ENCODE measurements at regions not wholly inside any gene's neighbourhood (a gene's known extent, or its start where the extent isn't known, plus 50 kb on each side); places are given as distances from the start of the nearest gene placed in this dataset.
"Not testable (repeated sequence)": the region's sequence is repeated elsewhere in the genome, so short reads cannot be mapped to it uniquely, and the experiment has no call there.

DNA sequence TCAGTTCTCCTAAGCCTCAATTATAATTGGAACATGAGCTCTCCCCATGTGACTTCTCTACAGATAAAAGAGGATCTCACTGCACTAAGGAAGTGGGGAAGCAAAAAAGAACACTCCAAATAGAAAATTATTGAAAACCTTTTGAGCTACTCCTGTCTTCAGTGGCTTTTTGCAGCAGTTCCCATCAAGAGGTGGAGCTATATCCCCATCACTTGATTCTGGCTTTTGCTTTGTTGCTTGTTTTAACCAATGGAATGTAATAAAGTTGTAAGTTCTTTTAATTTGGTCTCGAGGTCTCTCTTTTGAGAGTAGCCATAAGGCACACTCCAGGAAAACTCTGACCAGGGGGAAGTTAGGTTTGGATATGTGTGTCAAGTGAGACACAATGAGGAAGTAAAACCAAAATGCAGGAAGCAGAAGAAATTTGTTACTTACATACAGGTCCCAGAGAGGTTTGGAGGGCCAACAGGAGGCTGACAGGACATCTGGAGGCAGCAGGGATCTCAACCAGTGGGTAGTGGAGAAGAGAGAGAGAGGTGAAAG lies 569.4 kb downstream of the HTR7 start:
- DNase-seq, result no peak

DNA sequence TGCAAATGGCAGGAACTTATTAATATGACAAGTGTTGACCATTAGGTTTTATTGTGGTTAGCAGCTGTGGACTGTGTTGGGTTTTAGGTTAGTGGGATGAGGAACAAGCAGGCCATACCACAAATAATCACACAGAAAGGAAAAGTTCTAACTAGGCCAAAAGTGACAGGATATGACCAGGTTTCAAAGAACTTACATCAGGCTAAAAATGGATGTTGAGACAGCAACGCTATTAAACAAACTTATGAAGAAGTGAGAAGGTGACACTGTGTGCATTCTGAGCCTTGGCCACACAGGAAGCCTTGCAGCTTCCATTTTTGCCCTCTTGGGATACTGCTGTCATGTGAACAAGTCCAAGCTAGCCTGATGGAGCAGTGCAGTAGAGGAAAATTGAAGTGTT lies 568.8 kb downstream of the HTR7 start:
- no peak for DNase-seq

DNA sequence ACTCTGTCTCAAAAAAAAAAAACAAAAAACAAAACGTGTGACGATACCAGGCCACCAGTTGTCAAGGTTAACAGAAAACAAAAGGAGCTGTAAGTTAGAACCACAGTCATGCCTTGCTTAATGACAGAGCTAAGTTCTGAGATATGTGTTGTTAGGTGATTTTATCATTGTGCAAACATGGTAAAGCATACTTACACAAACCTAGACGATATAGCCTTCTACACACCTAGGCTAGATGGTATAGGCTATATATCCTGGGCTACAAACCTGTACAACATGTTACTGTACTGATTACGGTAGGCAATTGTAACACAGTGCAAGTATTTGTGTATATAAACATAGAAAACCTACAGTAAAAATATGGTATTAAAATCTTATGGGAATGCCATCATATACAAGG lies 564.2 kb downstream of the HTR7 start:
- DNase-seq, result no peak

DNA sequence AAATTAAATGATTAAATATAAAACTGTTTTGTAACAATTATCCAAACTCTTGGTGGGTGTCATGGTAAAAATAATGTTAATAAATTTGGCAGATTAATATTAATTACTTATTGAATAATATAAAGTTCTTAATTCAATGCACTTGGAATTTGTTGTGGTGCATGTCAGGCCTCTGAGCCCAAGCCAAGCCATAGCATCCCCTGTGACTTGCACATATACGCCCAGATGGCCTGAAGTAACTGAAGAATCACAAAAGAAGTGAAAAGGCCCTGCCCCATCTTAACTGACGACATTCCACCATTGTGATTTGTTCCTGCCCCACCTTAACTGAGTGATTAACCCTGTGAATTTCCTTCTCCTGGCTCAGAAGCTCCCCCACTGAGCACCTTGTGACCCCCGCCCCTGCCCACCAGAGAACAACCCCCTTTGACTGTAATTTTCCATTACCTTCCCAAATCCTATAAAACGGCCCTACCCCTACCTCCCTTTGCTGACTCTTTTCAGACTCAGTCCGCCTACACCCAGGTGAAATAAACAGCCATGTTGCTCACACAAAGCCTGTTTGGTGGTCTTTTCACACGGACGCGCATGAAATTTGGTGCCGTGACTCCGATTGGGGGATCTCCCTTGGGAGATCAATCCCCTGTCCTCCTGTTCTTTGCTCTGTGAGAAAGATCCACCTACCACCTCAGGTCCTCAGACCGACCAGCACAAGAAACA lies 562.9 kb downstream of the HTR7 start:
- DNase-seq, result not testable (repeated sequence)

DNA sequence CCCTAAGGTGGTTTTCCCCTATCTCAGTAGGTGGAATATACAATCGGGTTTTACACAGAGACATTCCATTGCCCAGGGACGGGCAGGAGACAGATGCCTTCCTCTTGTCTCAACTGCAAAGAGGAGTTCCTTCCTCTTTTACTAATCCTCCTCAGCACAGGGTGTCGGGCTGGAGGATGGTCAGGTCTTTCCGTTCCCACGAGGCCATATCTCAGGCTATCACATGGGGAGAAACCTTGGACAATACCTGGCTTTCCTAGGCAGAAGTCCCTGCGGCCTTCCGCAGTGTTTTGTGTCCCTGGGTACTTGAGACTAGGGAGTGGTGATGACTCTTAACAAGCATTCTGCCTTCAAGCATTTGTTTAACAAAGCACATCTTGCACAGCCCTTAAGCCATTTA lies 555.8 kb downstream of the HTR7 start:
- not testable (repeated sequence) for DNase-seq

DNA sequence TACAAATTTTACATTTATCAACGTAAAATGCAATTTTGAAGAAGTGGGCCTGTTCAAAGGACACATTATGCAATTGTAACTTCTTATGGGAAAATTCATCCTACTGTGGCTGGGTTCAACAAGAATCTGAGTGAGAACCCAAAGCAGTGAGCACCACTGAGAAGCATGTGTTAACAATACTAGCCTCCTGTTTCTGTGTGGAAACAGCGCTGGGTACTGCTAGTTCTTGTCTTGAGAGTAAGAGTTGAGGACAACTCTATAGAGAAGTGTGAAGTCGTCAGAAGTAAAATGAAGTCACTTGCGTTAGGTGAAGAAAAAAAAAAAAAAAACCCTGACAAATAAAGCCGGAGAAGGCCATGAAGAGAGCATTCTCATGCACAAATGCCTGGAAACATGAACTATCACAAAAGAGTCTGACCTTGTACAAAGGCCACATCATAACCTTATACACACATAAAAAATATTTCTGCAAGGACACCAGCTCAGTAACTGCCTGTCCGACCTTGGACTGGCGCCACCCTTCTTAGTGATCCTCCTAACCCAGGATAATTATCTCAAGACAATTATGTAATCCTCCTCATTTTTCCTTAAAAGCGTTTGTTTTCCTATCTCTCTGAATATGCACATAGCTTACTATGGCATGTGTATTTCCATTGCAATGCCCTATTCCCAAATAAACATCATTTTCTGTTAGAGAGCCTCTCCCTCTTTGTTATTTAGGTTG lies 554.9 kb downstream of the HTR7 start:
- DNase-seq, result no peak

DNA sequence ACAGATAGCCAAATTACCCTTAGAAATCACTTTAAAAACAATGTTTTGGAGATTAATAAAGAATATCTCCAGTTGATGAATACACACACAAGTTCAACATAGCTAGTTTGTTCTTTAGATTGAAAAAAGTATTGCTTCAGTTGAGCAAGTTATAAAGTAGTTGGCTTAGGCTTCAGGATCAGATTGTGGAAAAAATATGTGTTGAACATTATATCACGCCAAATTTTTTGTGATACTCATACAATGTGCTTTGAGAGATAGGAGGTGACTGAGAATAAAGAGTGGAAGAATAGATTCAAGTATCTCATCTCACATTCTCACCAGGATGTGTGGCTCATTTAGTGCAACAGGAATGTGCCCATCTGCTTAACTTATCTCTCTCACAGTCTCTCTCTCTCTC lies 553.3 kb downstream of the HTR7 start:
- DNase-seq, result no peak

DNA sequence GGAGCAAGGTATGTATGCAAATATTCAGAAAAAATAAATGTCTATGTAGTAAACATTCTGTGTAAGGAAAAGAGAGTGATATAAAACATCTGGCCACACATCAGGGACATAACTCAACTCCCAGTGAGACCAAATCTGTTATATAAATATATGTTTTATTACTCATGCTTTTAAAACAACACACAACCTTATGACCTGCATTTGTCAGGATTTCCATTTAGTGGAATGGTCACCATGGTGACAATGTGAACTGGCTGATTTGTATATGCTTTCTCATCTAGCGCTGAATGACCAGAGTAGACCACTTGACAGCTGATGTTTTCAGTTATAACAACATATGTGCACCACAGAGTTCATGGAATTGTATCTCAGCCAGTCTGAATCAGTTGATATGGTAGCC lies 551.7 kb downstream of the HTR7 start:
- no peak for DNase-seq

DNA sequence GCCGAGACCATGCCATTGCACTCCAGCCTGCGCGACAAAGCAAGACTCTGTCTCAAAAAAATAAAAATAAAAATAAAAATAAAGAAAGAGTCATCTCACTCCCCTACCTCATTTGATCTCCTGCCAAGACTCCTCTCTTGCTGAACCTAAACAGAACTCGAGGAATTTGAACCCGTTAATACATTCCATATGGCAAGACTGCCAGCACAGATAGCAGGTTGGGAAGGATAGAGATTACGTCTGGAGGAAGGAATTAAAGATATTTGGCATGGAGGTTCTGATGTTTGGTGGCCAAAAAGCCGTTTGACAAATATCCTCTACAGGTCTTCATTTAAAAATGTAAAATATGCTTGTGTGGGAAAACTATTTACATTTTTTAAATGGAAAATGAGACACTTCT lies 549.6 kb downstream of the HTR7 start:
- peak in 1 of 2 experiments; percentile 51 for DNase-seq

DNA sequence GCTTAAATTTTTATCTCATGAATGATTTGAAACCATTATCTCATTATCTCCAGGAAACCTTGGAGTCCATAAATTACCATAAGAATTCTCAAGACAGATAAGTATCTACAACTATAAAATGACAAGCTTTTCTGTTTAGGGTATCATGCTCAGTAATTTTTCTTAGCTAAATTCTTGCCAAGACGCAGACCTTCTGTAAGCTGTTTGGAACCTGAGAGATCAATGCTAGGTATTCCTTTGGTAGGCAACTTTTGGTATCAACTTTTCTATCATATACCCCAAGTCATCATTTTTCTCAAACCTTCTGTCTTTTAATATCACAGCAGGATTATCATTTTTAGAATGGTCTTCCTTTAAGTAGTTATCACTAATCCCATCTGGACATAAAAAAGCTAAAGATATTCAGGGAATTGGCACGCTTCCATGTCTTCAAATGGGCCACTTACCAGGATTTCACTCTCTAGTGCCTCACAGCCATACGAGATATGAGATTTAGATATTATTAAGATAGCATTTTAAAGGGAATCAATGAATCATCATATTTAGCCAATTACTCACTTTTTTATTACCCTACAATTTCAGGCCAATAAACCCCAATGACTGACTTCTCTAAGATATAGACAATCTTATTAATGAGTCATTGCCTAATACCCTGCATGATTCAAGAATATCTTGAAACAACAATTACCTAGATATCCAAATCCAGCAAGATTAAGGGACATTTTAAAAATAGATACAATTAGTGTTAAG lies 544.1 kb downstream of the HTR7 start:
- peak in 1 of 2 experiments; percentile 7 for DNase-seq

DNA sequence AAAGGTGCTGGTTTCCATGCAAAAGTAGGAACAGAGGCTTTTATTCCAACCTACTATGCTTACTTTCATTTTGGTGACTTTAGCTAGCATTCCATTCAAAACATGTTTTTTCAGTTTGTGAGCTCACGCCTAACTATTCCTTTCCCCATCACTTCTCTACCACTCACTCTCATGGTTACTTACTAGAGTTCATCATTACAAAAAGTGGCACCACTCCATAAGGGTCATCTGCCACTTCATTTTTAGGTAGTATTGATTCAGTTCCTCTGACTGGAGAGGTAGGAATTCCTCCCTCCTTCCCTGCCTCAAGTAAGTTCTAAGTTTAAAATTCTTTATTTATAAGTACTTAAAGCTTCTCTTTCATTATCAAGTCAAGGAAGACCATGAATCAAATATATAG lies 543.1 kb downstream of the HTR7 start:
- DNase-seq, result no peak

DNA sequence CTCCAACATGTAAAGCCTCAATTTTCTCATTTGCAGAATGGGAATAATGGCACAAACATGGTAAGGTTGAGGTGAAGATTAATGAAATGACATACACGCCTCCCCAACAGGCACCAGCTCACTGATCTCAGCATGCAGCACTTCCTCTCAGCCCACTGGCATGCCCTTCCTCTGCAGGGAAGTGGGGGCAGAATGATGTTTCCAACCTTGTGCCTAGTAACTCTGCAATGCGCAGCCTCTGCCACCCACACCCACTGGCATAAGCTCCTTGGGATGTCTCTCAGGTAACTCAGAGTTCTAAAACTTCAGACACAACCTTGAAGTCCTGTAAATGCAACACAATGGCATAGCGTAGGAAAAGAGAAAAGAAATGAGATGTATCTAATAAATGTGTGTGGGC lies 540.7 kb downstream of the HTR7 start:
- no peak for DNase-seq

DNA sequence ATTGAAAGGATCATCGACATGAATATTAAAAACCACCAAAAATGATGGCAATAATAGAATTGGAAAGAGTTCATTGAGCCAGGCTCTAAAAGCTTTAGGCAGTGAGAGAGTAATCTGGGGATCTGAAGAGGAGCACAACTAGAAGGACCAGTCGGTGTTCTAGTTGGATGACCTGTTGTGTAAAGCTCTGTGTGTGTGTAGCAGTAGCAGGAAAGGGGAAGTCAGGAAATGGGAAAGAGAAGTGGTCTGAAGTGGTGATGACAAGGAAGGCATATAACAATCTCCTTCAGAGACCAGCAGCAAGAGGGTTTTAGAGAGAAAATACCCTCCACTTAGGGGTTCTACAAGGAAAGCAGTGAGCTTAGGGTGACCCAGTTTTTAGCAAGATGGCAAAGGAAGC lies 539.2 kb downstream of the HTR7 start:
- no peak for DNase-seq

DNA sequence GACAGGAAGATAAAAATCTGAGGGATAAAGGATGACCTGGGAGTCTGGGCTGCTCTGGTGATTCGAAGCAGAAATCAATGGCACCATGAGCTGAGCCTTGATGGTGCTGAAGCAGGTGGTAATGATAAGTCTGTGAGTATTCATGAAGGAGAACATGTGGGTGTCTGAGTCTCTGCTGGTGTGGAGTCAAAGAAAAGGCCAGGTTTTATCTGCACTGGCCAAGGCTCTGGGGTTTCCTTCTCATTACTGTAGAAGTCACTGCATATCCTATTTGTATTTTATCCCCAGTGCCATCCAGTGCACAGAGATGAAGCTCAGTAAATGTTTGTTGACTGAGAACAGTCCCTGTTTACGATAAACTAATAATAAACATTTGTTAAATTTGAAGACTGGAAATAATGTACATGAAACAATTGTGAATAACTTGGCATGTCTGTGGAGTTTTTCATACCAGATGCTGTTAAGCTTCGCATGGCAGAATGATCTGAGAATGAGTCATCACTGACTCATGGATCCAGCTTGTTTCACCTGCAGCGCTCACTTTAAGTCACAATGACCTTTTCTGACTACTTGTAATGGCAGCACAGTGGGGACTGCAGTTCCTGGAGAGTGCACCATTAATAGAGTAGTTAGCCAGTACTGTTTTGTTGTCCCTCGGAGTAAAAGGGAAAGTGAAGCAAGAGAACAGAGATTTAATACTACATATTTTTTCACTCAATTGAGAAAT lies 538.5 kb downstream of the HTR7 start:
- peak; percentile 2 to 67 for DNase-seq

DNA sequence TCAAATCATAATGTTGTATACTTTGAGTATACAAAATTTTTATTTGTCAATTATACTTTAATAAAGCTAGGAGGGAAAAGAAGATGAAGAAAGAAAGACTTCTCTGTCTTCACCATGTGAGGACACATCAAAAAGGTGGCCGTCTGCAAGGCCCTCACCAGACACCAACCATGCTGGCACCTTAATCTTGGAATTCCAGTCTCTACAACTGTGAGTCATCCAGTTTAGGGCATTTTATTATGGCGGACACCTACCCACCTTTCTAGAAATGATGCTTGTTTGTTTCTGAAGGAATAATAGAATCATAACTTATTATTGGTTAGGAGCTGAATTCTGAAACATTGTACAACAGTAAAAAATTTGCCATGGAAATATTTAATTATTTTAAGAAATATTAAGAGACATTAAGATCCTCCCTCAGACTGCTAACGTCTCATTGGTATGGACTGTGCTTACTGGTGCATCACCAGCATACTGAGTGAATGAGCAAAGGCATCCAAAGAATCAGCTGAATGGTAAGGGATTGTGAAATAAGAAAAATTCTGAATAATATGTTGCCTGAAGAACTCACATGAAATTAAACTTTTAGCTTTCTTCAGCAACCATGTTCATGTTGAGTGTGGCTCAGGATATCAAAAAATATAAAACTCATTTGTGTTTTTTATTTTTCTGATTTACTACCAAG lies 536.6 kb downstream of the HTR7 start:
- DNase-seq, result no peak

DNA sequence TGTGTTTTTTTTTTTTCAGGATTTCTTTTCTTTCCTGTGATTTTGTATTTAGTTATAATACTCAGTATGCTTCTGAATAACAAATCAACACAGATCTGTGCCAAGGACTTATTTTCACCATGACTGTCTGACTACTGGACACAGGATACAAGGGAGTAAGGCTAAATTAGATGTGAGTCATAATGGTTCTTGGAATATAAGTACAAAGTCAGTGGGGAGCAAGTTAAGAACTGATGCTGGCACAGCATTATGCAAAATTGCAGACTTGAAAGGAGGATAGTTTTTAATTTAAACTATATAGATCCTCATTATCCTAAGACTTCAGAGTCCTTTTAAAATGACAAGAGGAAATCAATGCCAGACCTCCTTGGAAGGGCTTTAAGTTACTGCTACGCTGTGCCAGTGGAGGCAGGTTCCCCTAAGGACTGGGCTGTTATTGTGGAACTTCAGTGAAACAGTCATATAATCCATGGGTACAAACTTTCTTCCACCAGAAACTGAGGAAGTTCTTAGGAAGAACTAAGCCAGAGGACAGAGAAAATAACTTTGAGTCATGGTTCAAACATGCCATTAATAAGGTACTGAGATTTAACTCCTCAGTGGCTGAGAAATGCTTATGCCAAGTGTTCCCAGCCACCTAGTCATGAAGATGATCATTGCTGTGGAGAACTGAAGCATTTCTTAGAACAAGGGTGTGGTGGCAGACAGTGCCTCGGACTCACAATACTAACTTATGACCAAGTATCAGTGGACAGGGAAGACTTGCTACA lies 531.2 kb downstream of the HTR7 start:
- DNase-seq, result no peak

DNA sequence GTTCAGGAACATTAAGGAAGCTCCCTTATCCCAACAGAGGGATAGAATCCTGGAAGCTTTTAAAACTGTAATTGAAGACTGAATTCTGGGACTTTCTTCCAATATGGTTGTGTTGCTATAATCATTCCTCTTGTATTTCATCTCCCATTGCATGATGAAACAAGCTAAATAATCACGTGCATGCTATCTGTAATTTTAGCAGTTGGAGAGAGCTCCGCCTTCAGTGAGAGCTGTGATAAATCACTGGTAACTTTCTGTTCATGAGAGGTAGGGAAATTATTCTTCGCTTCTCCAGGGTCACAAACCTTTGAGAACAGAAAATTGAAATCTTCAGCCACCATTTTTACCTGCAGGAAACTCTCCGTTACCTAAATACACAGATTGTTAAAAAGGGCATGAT lies 530.2 kb downstream of the HTR7 start:
- no peak for DNase-seq

DNA sequence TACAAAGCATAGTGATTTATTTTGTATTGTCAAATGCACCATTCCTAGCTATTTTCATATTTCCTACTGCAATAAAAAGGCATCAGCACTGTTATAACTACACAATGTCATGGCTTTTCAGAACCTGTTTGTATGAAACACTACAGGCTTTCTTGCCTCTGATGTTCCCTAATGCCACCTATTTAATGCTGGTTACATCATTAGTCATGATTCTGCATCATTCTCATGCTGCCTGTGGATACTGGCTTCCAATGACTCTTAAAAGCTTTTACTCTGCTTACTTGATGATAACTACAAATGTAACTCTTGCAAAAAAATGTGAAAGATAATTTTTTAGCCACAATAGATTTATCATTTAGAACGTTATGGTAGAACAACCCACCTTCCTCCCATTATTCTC lies 529.4 kb downstream of the HTR7 start:
- DNase-seq, result no peak

DNA sequence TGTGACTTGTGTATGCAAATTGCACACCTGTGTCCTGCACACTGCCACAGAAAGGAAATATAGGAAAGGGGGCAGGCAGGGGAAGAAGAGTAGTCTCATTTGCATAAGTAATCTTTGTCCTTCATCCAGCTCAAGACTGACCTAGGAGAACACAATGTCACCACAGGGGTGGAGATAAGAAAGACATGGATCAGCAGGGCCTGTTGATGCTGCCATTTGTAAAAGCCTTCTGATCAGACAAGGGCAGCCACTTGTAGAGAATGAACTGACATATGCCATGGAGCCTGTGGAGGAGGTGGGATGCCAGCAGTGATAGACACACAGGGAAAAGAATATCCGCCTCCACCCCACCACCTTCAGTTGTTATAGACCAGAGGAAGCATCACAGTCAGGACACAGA lies 528.9 kb downstream of the HTR7 start:
- no peak for DNase-seq

DNA sequence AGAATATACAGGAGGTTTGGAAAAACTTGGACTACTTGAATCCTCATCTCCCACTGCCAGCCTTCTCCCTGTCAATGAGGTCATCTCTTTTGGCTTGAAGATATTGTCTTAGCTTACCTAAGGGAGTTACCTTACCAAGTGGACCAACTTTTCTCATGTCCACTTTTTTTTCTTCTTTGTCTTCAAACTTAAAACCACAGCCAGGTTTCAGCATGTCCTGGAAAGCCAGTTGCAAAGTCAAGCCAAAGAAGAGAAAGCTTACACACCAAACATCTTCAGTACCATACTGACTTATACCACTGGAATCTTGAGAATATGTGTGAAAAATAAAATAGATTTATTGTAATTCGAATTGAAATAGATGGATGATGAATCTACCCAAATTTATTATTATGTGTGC lies 520.5 kb downstream of the HTR7 start:
- no peak for DNase-seq

DNA sequence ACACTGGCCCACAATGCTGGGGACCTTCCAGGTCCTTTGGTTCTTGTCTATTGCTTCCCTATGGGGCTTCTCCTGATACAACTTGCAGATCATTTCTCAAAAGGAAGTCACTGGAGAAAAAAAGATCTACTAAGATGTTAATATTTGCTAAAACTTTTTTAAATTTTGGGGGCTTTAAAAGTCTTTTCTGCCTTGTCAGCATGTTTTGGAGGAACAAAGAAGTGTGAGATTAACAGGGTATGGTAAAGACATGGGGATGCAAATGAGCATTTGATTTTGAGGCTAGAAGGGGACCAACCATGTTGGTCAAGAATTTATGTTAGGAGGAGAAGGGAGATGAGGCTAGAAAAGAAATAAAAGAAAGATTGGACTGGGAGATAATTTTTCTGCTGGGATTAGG lies 515.4 kb downstream of the HTR7 start:
- no peak for DNase-seq

DNA sequence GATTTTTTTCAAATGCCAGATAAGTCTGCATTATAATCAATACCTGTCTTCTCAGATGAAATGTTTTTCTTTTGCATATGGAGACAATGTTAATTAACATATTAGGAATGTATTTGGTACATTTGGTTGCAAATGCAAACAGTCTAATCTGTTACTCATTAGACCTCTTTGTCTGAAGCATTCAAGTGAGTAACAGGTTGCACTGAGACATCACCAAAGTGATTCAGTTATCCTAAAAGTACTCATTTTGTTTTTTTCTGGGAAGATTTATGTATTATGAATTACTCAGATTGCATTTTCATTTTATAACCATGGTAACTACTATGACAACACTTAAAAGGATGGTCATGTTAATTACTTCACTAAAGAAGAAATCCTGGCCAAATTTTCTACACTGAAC lies 513.6 kb downstream of the HTR7 start:
- DNase-seq, result no peak

All from NCI-H446 (cell line).